ENCODE measurements at regions not wholly inside any gene's neighbourhood (a gene's known extent, or its start where the extent isn't known, plus 50 kb on each side); places are given as distances from the start of the nearest gene placed in this dataset.

- TF ChIP-seq REST (IDR thresholded peaks at IDR 0.05; ENCODE audit: low read depth, low read length) (no peak), PAX8 (IDR thresholded peaks at IDR 0.05) (no peak), PML (IDR thresholded peaks at IDR 0.05; ENCODE audit: low read length) (no peak)
These were observed 599.6 kb upstream of the LCORL start (continued) for GRCh38 chr4:18621186-18621585.

- CTCF ChIA-PET = interaction anchor here (0.7 to 1.4 kb wide), 2 partner anchors 22 to 527 kb away, joined by 4 to 5 read pairs; no protein-coding TSS in a partner anchor
- FAIRE-seq = no peak
- DNase-seq (ENCODE audit: low read depth, low spot score) = no peak
- in situ Hi-C loops (cut with MboI) = no loop called here
- Histone ChIP-seq H3K36me3 (ENCODE audit: control insufficient read depth in 2 of 2, insufficient read depth in 2 of 2, low read length in 1 of 2) (no peaks in the 10 kb centered on the region), H4K20me1 (ENCODE audit: control insufficient read depth, insufficient read depth) (no peaks in the 10 kb centered on the region), H3K9me3 (replicated peaks; ENCODE audit: control insufficient read depth, insufficient read depth, low read length) (no peaks in the 10 kb centered on the region), H3K9ac (ENCODE audit: control insufficient read depth, insufficient read depth, low read length) (no peak overlapping the region), H3K79me2 (ENCODE audit: control insufficient read depth, insufficient read depth, low read length) (no peaks in the 10 kb centered on the region), H3K27me3 (replicated peaks in 1 of 2; ENCODE audit: control insufficient read depth in 2 of 2, insufficient read depth in 2 of 2, low read length in 1 of 2) (no peaks in the 10 kb centered on the region), H3K27ac (ENCODE audit: control insufficient read depth, insufficient read depth) (no peak overlapping the region), H3K4me1 (ENCODE audit: control insufficient read depth, insufficient read depth, low read length) (no peaks in the 10 kb centered on the region), H3K4me2 (ENCODE audit: control insufficient read depth, insufficient read depth) (no peak overlapping the region), H3K4me3 (no peak overlapping the region), H2AFZ (ENCODE audit: control insufficient read depth, low read depth, low read length) (no peak overlapping the region)
- POLR2A ChIA-PET = no interaction called here
- intact Hi-C loops (cut with micrococcal nuclease; ENCODE audit: unreplicated experiment) = no loop called here
- TF ChIP-seq DPF2 (IDR thresholded peaks at IDR 0.05) (no peak), POLR2AphosphoS5 (IDR thresholded peaks at IDR 0.05; ENCODE audit: low read length) (no peak), ATF3 (IDR thresholded peaks at IDR 0.05; ENCODE audit: borderline replicate concordance, extremely low read depth, low read depth, low read length) (no peak), MEF2B (IDR thresholded peaks at IDR 0.05; ENCODE audit: partially characterized antibody, poor library complexity, severe bottlenecking) (no peak), SMARCA5 (IDR thresholded peaks at IDR 0.05) (no peak), MXI1 (IDR thresholded peaks at IDR 0.05; ENCODE audit: low read depth, low read length) (no peak), IKZF2 (IDR thresholded peaks at IDR 0.05) (no peak), SREBF2 (IDR thresholded peaks at IDR 0.05; ENCODE audit: low read length) (no peak), ZNF274 (IDR thresholded peaks at IDR 0.05; ENCODE audit: insufficient read depth, insufficient read length) (no peak), SMAD1 (IDR thresholded peaks at IDR 0.05; ENCODE audit: low read depth, partially characterized antibody) (no peak), SMC3 (IDR thresholded peaks at IDR 0.05; ENCODE audit: borderline replicate concordance, low read length) (no peak), MTA2 (IDR thresholded peaks at IDR 0.05; ENCODE audit: low read depth) (no peak), RBBP5 (conservative IDR thresholded peaks at IDR 0.05) (no peak), ZNF207 (IDR thresholded peaks at IDR 0.05; ENCODE audit: borderline replicate concordance) (no peak)
- no peak for ATAC-seq
- RAD21 ChIA-PET (ENCODE audit: unreplicated experiment) = no interaction called here
- no TSS peak for BruUV-seq (replicated peaks)
- WGBS (ENCODE audit: insufficient coverage, insufficient replicate concordance, low lambda C conversion rate, missing lambda C conversion rate) = 6% methylated on average over 6 of the region's 6 CpGs
- SMC1A ChIA-PET (ENCODE audit: uncharacterized antibody, unreplicated experiment) = no interaction called here
These were observed 595.2 kb upstream of the LCORL start for GRCh38 chr4:18616720-18617119.

All from GM12878 (cell line).